Heart left ventricle (tissue), 13 donors: ENCODE measurements at regions not wholly inside any gene's neighbourhood (a gene's known extent, or its start where the extent isn't known, plus 50 kb on each side); places are given as distances from the start of the nearest gene placed in this dataset.

ENCODE experiments used
- CTCF ChIP-seq, 12 donors: fragments of 200-600 bp; sonication (generic) in 4 of 12; IDR thresholded peaks; one replicate each; pipeline versions ENCODE4 v1.5.0 to v1.8.0; 2018 to 2022; ENCODE audit warnings: antibody characterized with exemption in 12 of 12, mild to moderate bottlenecking in 5 of 12
- POLR2A ChIP-seq, 2 donors: fragments of 450-650 bp; IDR thresholded peaks; one replicate each; pipeline ENCODE4 v1.6.1; 2017; ENCODE audit warnings: antibody characterized with exemption in 2 of 2, mild to moderate bottlenecking in 2 of 2, moderate library complexity in 2 of 2
- donor health status: ischemic (EF 13 %, LVEDD 7.1; RV severe dilation, severe dysfunction).
- donor health status: DM: no; HTN: yes; CAD: no.
- donor health status: DM: no; HTN: no; CAD: no.
- donor health status: ischemic (EF 25% LVEDD 6.9; RV normal size, moderate dysfunction).
- donor health status: ischemic (EF 25% LVEDD 5.7; RV mildly dilated, moderate dysfunction).
- donor health status: ischemic (EF 35%, LVEDD 5.7; RV mildly dilated, moderate dysfunction).
- donor health status: nonischemic (EF 11% LVEDD 7.7; RV severe dilation, severe dysfunction).
- donor health status: DM: yes; HTN: yes; CAD: no.
- donor health status: PGD.
- donor health status: ischemic (EF 29% LVEDD 5.4; RV normal size, mild dysfunction).
- donor health status: nonischemic (EF 23%, LVEDD 6.1; RV moderate dilation, normal function).

GRCh38 chr6:84442208-84442607 lies 214.8 kb upstream of the CEP162 start:
- TF ChIP-seq POLR2A (IDR thresholded peaks at IDR 0.05), result no peak
- TF ChIP-seq CTCF (IDR thresholded peaks at IDR 0.05), result no peak
